Body of pancreas (tissue), 4 donors: ENCODE measurements at regions not wholly inside any gene's neighbourhood (a gene's known extent, or its start where the extent isn't known, plus 50 kb on each side); places are given as distances from the start of the nearest gene placed in this dataset.

Experiments used
- ATAC-seq: fragments of 150-250 bp; one replicate; pipeline ENCODE4 v1.9.1; 2016
- DNase-seq, 4 donors: peaks; one replicate each; pipeline ENCODE4 v3.0.0-alpha.2; 2019
- H3K27ac ChIP-seq, 4 donors: fragments of 200-600 bp; sonication (generic); 1 replicate in 3 of 4; 2 replicates in 1 of 4; pipeline versions ENCODE4 v1.5.1 to v1.6.1; 2016 to 2019; ENCODE audit warnings: mild to moderate bottlenecking in 1 of 4, mixed read lengths in 1 of 4, moderate library complexity in 1 of 4
- H3K27me3 ChIP-seq, 2 donors: fragments of 200-600 bp; sonication (generic); one replicate each; pipeline ENCODE4 v1.6.0; 2016; ENCODE audit warnings: mild to moderate bottlenecking in 1 of 2
- H3K36me3 ChIP-seq, 2 donors: fragments of 200-600 bp; sonication (generic); replicated peaks in 1 of 2; 2 replicates each; pipeline ENCODE4 v1.5.1; 2016; ENCODE audit warnings: low read depth in 2 of 2; ENCODE audit not compliant: insufficient read depth in 1 of 2
- H3K4me1 ChIP-seq: fragments of 200-600 bp; sonication (generic); one replicate; pipeline ENCODE4 v1.6.0; 2016
- H3K4me3 ChIP-seq, 2 donors: fragments of 200-600 bp; sonication (generic); 1 replicate in 1 of 2; 2 replicates in 1 of 2; pipeline ENCODE4 v1.5.1; 2016 to 2019
- H3K9me3 ChIP-seq, 3 donors: fragments of 200-600 bp; sonication (generic); 1 replicate in 2 of 3; 2 replicates in 1 of 3; pipeline ENCODE4 v1.5.1; 2016
- CTCF ChIP-seq, 7 experiments: fragments of 450-650 bp in 4 of 7; fragments of 200-600 bp in 3 of 7; sonication (generic) in 3 of 7; IDR thresholded peaks; one replicate each; pipeline ENCODE4 v1.5.1; 2016 to 2019; ENCODE audit warnings: antibody characterized with exemption in 7 of 7
- POLR2A ChIP-seq, 3 donors: fragments of 450-650 bp; IDR thresholded peaks; one replicate each; pipeline ENCODE4 v1.6.1; 2016; ENCODE audit warnings: antibody characterized with exemption in 3 of 3, mild to moderate bottlenecking in 2 of 3
- WGBS, 2 donors: methylation state at CpG; one replicate each; pipeline ENCODE4 v1.1.5; 2017; 5-methylcytosine and 5-hydroxymethylcytosine counted together
- intact Hi-C: fragments of 100-400 bp; cut with DNase I; formaldehyde crosslinking; loops from one replicate; pipeline ENCODE4 v1.15.1; 2023

GRCh38 chr18:7388741-7389140, 157.9 kb downstream of the LRRC30 start:
- Histone ChIP-seq H3K4me1 (no peaks in the 10 kb centered on the region), H3K27me3 (no peaks in the 10 kb centered on the region), H3K27ac (no peak overlapping the region), H3K9me3 (no peaks in the 10 kb centered on the region), H3K4me3 (no peak overlapping the region), H3K36me3 (no peaks in the 10 kb centered on the region)
- TF ChIP-seq POLR2A (IDR thresholded peaks at IDR 0.05) (no peak), CTCF (IDR thresholded peaks at IDR 0.05) (no peak)
- DNase-seq (no peak), ATAC-seq (no peak)
- intact Hi-C loops = no loop called here
- WGBS, 2 donors = 17 to 31% methylated on average over 5 of the region's 5 CpGs

GRCh38 chr18:7390731-7391492, 160.0 kb downstream of the LRRC30 start:
- no peaks in the 10 kb centered on the region for H3K36me3 ChIP-seq
- DNase-seq (peak in 1 of 4 donors; percentile 7), ATAC-seq (no peak)
- H3K9me3 ChIP-seq = no peaks in the 10 kb centered on the region
- H3K27ac ChIP-seq = no peak overlapping the region
- H3K4me3 ChIP-seq = no peak overlapping the region
- WGBS, 2 donors = 52 to 62% methylated on average over 5 of the region's 5 CpGs
- no peaks in the 10 kb centered on the region for H3K27me3 ChIP-seq
- TF ChIP-seq CTCF (IDR thresholded peaks at IDR 0.05) (no peak), POLR2A (IDR thresholded peaks at IDR 0.05) (no peak)
- intact Hi-C loops = no loop called here
- H3K4me1 ChIP-seq = no peaks in the 10 kb centered on the region

- WGBS, 2 donors = 60 to 64% methylated on average over 9 of the region's 9 CpGs
- H3K36me3 ChIP-seq = no peaks in the 10 kb centered on the region
Observed at GRCh38 chr18:7393080-7393479, 162.2 kb downstream of the LRRC30 start.

DNA sequence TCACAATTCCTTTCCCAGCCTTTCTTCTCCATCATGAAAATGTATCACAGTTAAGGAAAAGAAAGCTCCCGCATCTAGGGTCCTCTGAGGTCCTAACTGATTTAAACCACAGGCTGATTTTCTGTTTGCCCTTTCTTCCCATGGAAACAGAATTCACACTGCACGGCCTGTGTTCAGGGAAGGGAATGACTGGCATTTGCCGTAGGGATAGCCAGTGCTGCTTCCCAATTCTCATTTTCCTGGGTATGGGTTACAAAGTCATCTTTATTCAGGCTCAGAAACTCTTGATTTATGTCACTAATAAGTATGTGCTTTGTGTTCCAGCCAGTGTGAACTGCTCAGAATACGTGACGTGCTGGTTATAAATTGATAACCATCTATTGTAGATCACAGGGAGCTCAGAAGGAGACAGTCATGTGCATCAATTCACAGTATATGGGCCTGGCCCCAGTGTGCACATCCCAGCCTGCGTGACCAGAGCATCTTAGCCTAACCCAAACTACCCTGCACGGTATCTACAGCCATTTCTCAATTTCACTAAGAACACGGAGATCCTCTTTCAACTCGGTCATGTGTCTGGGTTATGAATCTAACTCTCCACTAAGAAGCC, 163.3 kb downstream of the LRRC30 start:
- 72 to 78% methylated on average over 9 of the region's 9 CpGs for WGBS, 2 donors
- no peak for TF ChIP-seq CTCF (IDR thresholded peaks at IDR 0.05)
- TF ChIP-seq POLR2A (IDR thresholded peaks at IDR 0.05) = no peak

More at GRCh38 chr18:7393080-7393479, 162.2 kb downstream of the LRRC30 start:
- H3K4me3 ChIP-seq = no peak overlapping the region
- no peaks in the 10 kb centered on the region for H3K9me3 ChIP-seq
- no peak for ATAC-seq
- TF ChIP-seq CTCF (IDR thresholded peaks at IDR 0.05) (no peak), POLR2A (IDR thresholded peaks at IDR 0.05) (no peak)
- H3K27ac ChIP-seq = no peak overlapping the region
- no peaks in the 10 kb centered on the region for H3K4me1 ChIP-seq
- intact Hi-C loops = no loop called here
- H3K27me3 ChIP-seq = no peaks in the 10 kb centered on the region
- DNase-seq = no peak

More for the DNA sequence above, 163.3 kb downstream of the LRRC30 start:
- Histone ChIP-seq H3K27ac (no peak overlapping the region), H3K4me3 (no peak overlapping the region), H3K36me3 (no peaks in the 10 kb centered on the region), H3K27me3 (no peaks in the 10 kb centered on the region), H3K9me3 (no peaks in the 10 kb centered on the region), H3K4me1 (no peaks in the 10 kb centered on the region)
- no peak for DNase-seq
- ATAC-seq = no peak
- intact Hi-C loops = no loop called here
